HG03175 (cell line): ENCODE measurements at regions not wholly inside any gene's neighbourhood (a gene's known extent, or its start where the extent isn't known, plus 50 kb on each side); places are given as distances from the start of the nearest gene placed in this dataset.

Source experiments
- ATAC-seq: cut with Tn5 transposase; IDR thresholded peaks from one replicate; pipeline ENCODE4 v1.9.1; 2021; ENCODE audit warnings: mild to moderate bottlenecking, moderate library complexity; ENCODE audit not compliant: unreplicated experiment

DNA sequence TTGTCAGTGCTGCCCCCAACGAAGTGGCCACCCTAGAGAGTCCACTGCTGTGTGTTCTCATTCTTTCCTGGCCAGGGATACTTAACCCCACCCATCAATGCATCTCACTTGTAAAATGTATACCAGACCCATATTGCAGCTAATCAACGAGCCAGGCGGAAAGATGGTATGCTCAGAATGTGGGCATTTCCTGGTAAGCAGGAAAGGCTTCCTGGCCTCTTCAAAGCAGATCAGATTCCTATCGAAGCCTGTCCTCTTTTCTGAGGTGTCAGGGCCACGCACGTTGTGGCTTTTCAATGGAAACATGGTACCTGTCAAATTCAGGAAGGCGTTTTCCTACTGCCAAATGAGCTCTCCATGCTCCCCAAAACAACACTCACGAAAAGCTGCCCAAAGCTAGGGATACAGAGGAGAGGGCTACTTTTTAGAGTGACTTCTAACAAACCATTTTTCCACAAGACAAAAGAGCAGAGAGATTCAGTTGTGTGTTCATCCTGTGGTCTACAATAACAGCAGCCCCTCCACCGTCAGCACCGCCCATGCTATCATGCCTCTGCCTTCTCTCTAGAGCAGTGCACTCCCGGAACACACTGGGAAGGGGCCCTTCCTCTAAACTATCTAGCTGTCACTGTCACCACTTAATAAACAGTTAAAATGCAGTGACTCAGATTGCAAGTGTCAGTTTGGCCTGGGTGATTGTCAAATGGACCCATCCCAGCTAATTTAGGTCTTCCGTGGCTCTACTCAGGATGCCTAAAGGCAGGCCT is 535.1 kb downstream of the RNF144A start:
- ATAC-seq: no peak

DNA sequence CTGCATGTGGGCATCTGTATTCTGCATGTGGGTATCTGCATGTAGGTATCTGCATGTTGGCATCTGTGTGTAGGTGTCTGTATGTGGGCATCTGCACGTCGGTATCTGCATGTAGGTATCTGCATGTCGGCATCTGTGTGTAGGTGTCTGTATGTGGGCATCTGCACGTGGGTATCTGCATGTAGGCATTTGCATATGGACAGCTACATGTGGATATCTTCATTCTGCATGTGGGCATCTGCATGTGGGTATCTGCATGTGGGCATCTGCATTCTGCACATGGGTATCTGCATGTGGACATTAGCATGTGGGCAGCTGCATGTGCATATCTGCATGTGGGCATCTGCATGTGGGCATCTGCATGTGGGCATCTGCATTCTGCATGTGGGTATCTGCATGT is 537.4 kb downstream of the RNF144A start:
- no peak for ATAC-seq

DNA sequence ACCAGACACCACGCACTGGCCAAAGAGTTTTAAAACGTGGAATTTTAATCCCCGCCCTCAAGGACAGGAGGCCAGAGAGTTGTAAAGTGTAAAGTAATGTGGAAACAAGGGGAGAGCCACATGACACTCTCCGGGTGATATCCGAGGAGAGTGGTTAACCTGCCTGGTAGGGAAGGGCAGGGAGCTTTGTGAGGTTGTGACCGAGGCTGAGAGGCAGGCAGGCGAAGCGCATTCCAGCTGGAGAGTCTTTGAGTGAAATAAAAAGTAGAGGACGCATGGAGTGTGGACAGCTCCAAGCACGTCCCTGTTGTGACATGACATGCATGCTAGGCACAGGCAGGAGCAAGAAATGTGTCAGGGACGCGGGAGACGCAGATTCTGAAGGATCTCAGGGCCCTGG is 539.5 kb downstream of the RNF144A start:
- no peak for ATAC-seq

DNA sequence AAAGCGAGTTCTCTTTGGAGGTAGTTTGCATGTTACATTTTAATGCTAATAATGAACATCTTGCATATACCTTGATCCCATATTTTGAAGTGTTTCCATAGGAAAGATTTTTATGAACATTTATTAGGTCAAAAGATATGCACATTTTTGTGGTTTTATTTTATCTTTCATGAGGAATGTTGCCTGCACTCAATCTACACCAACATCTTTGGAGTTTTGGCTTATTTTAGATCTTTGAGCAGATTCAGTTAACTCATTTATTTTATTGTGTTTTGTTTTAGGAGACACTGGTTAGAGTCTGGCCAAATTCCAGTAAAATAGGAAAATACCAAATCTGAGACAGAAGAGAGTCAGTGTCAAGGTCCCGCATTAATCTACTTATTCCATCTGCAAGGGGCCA is 540.9 kb downstream of the RNF144A start:
- ATAC-seq: no peak

DNA sequence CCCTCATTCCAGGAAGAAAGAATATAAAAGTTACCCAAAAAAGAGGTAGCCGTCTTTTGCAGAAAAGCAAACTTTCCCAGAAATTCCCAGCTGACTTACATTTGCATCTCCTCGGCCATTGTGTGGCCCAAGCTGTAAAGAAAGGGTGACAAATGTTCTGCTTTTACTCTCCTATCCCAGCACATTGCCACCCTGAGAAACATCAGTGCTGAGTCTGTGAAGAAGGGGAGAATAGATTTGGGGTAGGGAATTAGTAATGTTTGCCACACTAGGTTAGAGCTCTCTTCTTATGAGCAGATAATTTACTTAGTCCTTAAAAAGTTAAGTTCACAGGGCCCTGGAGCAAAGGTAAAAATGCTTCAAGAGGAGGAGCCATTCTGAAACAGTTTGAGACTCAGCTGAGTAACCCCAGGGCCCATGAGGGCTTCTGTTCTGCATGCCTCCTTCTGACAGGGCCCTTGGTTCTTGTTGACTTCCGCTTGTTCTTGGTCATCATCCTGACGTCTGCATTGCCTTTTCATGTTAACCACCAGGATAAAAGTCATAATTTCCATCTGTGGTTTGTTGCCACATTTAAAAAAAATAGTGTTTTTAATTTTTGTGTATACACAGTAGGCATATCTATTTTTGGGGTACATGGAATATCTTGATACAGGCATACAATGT is 550.7 kb downstream of the RNF144A start:
- ATAC-seq: no peak

DNA sequence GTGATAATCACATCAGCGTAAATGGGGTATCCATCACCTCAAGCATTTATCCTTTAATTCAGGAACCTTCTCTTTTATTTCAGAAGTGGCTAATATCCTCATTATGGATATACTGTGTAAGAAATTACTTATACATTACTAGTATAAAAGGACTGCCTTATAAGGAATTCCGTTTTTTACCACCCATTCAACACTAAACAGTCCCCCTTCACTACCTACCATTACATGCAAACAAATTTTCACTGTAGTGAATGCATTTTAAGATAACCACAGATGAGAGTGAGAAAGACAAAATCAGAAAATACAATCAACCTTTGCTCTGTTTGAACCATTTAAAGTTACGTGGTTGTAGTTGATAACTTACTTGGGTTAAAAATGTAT is 551.2 kb downstream of the RNF144A start:
- no peak for ATAC-seq

DNA sequence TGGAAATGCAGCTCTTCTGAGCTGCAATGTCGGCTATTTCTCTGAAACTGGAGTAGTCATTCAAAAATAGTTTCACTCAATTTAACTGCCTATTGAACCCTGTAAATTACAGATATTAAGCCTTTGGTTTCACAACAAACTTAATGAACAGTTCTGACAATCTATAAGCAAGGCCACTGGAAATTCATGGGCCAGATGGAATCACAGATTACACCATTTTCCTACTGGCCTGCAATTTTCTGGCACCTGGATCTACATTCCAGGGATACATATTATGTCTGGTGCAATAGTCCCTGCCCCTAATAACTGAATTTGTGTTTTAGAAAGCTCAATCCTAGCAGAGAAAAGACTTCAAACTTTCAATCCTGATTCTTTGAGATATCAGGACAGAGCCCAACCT is 551.7 kb downstream of the RNF144A start:
- ATAC-seq: no peak

DNA sequence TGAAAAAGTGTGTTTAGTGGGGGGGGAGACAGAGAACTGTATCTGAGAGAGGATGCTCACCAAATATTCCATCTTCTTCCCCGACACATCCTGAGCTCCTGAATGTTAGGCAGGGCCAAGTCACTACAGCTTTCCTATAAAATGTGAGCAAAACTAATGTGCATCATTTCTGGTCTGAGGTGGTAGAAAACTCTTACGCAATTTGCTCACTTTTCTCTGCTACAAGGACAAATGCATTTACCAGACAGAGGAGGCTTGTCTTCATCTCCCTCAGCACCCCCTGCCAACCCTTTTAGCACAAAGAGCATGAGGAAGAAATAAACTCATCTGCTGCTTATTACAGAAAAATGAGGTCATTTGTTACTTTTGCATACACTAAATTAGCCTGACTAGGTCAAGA is 554.0 kb downstream of the RNF144A start:
- ATAC-seq: no peak

DNA sequence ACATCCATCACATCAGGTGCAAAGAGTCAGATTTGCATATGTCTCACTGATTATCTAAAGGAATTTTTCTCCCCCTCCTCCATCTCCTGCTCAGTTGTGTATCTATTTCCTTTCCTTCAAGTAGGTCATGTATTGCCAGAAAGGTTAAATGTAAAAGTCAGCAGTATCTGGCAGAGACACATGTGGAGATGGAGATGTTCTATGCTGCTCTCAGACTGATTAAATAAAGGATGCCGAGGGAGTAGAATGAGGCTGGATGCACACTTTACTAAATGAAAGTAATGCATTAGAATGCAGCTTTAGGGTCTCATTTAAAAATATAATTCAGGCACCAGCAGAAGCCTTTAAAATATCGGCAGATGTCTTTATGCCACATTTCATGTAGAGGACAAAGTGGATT is 555.3 kb downstream of the RNF144A start:
- no peak for ATAC-seq

DNA sequence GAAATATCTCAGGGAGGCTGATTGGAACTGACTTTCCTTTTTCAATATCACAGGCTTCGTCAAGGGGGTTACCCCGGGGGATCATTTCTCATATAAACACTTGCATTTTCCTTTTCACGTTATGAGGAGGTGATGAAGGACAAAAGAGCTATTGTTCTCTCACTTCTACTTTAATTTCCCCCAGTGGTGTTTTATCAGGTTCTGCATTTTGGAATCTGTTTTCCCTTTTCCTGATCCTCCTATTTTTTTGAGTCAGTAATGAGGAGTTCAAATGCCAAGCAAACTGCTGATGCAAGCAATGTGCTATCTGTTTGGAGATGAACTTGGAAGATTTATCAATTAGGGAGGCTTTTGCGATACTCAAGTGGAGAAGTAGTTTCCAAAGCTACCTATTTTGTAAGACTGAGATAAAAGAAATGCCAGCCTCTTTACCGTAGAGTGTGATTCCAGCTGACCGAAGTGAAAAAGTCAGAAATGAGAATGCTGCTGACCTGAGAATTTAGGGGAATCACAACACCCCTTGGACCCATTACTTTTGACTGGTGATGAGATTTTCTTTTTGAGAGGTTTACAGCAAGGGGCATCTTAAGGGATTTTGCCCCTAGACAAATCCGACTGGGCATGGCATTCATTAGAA is 556.0 kb downstream of the RNF144A start:
- ATAC-seq: no peak

DNA sequence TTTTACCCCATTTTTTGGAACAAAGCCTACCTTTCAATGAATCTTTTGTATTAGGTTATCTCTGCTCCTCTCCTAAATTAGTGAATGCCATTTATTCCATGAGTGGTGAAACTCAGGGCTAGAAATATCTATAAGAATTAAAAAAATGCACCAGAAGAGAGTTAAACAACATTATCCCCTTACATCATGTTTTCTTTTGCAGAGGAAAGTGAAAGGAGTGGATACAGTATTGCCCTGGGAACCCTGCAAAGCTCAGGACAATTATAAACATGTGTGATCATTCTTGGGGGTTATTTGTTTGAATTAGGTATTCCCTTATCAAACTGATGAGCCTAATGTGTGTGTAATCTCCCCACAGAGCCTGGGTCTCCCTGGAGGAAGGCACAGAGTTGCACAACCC is 559.2 kb downstream of the RNF144A start:
- no peak for ATAC-seq

DNA sequence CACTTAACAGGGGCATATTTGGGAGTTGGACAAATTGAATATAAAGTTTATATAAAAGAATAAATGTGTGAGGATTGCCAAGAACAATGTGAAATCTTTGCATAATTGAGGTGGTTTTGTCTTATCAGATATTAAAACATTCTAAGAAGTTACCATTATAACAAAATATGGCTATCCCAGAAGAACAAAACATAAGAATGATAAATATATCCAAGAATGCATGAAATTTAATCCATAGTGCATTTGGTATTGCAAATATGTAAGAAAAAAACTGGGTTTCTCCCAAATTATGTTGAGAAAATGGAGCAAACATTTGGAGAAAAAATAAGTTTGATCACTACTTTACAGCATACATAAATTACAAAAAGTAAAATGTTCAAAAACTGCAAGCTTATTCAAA is 562.4 kb downstream of the RNF144A start:
- no peak for ATAC-seq

DNA sequence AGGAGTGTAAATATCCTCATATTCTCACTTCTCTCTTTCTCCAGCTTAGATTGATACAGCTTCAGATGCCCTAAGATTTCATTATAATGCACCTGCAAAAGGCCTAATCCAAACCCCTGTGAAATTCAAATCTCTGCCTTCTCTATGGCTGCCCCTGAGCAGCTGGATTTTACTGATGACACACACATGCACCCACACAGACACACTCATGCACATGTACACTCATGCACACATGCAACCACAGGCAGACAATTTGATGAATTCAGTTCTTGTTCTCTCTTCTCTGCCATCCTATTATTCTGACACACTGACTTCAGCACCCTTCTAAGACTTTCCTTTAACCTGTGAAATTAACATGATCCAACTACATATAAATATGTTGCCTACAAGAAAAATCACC is 563.2 kb downstream of the RNF144A start:
- no peak for ATAC-seq

DNA sequence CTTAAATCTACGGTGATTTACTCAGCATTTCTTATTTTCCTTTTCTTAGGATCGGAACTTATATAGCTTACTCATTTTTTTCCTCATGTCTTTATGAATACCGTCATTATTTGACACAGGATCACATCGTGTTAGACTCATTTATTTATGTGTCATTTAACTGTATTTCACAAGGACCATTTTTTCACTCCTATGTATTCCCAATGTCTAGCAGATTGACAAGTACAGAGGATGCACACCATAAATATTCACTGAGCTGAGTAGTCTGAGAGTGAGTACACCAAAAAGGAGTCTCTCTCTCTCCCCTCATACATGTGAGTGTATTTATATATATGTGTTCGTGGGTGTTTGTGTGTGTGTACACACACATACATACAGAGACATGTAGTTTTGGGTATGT is 573.5 kb downstream of the RNF144A start:
- ATAC-seq: no peak

DNA sequence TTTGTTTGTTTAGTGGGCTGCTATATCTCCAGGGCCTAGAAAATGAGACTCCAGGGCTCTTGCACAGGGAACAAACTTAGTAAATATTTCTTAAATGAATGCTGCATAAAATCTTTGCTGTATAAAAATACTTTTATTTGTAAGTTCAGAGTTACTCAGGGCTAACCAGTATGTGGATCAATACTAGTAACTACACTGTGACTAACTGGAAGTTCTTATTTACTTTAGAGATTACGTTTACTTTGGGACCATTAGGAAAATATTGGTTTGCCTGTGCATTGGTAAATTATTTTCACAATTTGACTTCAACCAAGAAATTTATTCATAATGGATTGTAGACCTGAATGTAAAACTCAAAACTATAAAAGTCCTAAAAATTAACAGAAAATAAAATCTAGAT is 575.5 kb downstream of the RNF144A start:
- no peak for ATAC-seq

DNA sequence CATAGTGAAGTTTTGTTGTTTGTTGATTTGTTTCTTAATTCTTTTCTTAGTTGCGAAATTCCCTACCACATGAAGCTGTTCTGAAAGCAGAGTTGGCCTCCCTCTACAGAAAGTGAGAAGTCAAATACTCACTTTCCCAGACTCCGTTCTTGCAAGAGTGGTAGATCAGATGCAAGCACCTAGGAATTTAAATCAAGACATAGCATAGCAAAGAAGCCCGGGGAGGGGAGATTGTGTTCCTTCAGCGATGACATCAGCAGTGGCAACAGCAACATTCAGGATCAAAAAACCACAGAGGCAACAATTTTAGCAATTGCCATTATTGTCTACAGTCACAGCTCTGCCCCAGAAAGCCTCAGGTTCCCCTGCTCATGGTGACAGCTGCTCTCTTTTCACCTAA is 580.0 kb downstream of the RNF144A start:
- ATAC-seq: no peak

DNA sequence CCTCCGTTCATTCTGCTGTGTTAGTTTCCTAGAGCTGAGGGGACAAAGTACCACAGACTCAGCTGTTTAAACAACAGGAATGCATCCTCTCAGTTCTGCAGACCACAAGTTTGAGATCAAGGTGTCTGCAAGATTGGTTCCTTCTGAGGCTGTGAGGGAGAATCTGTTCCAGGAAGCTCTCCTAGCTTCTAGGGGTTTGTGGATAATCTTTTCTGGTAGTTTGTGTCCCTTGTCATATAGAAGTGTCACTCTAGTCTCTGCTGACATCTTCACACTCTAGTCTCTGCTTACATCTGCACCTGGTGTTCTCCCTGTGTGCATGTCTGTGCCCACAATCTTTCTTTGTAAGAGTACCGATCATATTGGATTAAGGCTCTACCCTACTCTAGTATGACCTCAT is 581.8 kb downstream of the RNF144A start:
- no peak for ATAC-seq

DNA sequence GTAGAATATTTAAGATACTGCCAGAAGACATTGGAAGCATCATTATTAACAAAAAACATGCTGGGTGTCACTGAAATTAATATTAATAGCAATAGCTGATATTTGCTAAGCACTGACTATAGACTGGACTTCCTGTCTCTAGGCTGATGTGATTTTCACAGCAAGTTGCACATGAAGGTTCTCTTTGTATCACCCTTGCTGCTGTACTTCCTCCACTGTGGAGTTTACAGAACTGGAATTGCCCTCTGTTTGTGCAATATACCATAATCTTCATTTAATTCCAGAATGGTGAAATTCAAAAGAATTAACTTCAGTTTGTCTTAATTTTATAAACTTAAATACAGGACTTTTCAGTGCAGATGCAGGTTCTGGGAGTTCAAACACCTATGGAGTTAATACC is 585.1 kb downstream of the RNF144A start:
- no peak for ATAC-seq

DNA sequence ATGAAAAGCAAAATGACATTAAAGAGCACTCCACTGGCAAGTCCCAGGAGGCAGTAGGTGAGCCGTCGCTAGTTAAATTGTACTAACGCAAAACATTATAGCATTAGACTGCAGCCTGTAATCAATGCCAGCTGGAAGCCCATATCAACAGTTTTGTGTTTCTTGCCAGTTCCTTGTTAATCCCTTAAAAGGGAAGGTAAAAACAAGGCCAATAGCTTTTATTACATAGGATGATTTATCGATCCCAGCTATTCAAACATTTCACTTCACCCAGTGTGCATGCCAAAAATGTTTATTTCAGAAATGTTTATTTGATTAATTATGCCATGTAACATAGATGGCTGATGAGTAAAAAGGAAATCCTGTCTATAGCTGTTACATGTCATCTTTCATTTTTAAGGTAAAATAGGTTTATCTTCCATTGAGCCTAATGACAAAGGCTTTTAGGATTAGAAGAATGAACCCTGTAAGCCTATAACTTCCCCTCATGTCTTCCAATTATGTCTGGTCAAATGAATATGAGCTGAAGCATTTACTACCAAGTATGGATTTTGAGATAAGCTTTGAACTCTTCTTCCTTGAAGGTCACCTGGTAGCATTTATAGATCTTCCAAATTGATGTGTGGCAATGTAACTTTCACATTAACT is 591.2 kb downstream of the RNF144A start:
- ATAC-seq: no peak

DNA sequence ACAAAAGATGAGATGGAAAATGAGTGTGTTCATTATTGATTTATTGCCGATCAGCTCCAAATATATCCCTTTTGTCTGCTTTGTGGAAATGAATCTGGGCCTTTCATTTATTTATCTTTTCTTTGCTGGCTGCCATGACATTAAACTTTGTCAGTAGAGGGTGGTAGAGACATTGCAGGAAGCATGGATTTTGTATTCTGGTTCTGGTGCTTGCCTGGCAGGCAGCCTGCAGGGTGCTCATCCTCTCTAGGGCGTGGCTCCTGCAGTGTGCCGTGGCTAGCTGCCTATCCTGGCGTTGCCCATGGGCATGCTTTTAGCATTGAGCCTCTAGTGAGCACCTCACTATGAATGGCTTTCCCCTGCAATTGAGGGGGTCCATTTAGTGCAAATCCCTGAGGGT is 593.1 kb downstream of the RNF144A start:
- no peak for ATAC-seq

DNA sequence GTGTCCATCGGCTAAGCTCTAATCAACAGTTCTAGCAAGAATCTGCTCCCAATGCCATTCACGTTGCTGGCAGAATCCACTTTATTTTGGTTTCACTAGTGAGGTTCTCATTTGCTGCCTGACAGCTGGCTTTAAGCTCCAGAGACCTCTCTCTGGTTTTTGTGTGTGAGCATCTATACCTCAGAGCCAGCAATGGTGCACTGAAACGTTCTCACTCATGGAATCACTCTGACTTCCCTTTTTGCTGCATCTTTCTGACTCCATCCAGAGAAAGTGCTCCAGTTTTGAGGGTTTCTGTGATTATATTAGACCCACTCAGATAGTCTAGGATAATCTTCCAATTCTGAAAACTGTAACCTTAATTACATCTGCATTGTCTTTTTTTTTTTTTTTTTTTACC is 596.6 kb downstream of the RNF144A start:
- no peak for ATAC-seq

DNA sequence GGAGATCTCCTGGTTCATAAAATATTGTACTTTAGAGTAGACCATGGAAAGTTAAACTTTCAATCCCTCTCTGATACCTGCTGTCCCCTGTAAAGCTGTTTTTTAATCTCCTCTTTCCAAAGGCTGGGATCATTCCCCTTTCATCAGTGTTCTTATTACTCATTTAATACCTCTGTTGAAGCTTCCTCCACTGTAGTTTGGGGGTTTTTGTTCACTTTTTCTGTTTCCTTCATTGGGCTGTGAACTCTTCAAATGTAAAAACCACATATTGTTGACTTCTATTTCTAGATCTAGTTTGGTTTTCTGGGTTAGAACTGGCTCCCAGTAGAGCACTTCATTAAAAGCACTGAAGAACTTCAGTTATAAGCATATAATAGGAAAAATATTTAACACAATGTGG is 598.1 kb downstream of the RNF144A start:
- ATAC-seq: no peak
